Ovary (tissue), 7 donors: ENCODE measurements at regions not wholly inside any gene's neighbourhood (a gene's known extent, or its start where the extent isn't known, plus 50 kb on each side); places are given as distances from the start of the nearest gene placed in this dataset.

Experiments
- DNase-seq, 5 donors: peaks; one replicate each; pipeline ENCODE4 v3.0.0-alpha.2; 2019 to 2020
- H3K27ac ChIP-seq, 2 donors: fragments of 200-600 bp; one replicate each; pipeline versions ENCODE4 v1.5.1 to v1.8.0; 2019 to 2022
- H3K27me3 ChIP-seq: fragments of 200-600 bp; one replicate; pipeline ENCODE4 v1.8.0; 2022
- H3K36me3 ChIP-seq: fragments of 200-600 bp; sonication (generic); one replicate; pipeline ENCODE4 v1.5.1; 2019
- H3K4me1 ChIP-seq: one replicate; pipeline ENCODE4 v1.8.1; 2013; ENCODE audit warnings: mild to moderate bottlenecking, moderate library complexity; ENCODE audit not compliant: insufficient read depth
- H3K4me3 ChIP-seq: fragments of 200-600 bp; sonication (generic); one replicate; pipeline ENCODE4 v1.5.1; 2017
- H3K9me3 ChIP-seq, 2 donors: fragments of 200-600 bp in 1 of 2; sonication (generic) in 1 of 2; one replicate each; pipeline versions ENCODE4 v1.5.1 to v1.8.1; 2013 to 2019; ENCODE audit warnings: mild to moderate bottlenecking in 1 of 2, moderate library complexity in 1 of 2
- CTCF ChIP-seq, 3 donors: fragments of 450-650 bp in 2 of 3; fragments of 200-600 bp in 1 of 3; IDR thresholded peaks; one replicate each; pipeline versions ENCODE4 v1.5.1 to v1.8.0; 2016 to 2022; ENCODE audit warnings: antibody characterized with exemption in 3 of 3, mild to moderate bottlenecking in 1 of 3
- EP300 ChIP-seq: sonication (generic); formaldehyde crosslinking; IDR thresholded peaks from one replicate; pipeline ENCODE4 v1.6.1; 2017; ENCODE audit warnings: antibody characterized with exemption
- POLR2A ChIP-seq: fragments of 450-650 bp; IDR thresholded peaks from one replicate; pipeline ENCODE4 v1.6.1; 2017; ENCODE audit warnings: antibody characterized with exemption, mild to moderate bottlenecking, moderate library complexity
- WGBS, 3 donors: extraction: QIAGEN DNeasy Blood & Tissue Kit in 1 of 3; methylation state at CpG; one replicate each; pipeline versions ENCODE4 v1.1.5 to v1.1.7; 2013 to 2017; 5-methylcytosine and 5-hydroxymethylcytosine counted together
- intact Hi-C, 4 donors: fragments of 100-400 bp; cut with DNase I; formaldehyde crosslinking; loops; one replicate each; pipeline versions ENCODE4 v1.11.0 to v1.15.1; 2022 to 2023
- donor health status: DM: no; HTN: no; CAD: no; lungs with moderate emphysema.
- donor health status: DM: no; HTN: no; CAD: no.
- donor health status: Bipolar disorder and iron deficiency.
- donor health status: DM: no; HTN: no; CAD: no.
- donor health status: DM: yes; HTN: yes; CAD: no.

DNA sequence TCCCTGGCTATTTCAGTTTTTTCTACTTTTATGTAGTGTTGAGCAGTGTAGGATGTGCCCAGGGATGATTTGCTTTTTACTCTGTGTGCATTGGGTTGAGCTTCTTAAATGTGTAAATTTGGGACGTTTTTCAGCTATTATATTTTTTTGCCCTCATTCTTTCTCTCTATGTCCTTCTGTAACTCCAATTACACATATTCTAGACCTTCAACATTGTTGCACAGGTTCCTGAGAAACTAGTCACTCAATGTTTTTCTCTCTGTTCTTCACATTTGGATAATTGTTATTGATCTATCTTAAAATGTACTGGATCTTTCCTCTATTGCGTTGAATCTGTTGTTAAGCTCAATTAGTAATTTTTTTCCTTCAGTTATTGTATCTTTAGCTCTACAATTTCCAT is 162.7 kb upstream of the TCF21 start:
- no peak for DNase-seq
- TF ChIP-seq EP300 = no peak
- TF ChIP-seq CTCF (IDR thresholded peaks at IDR 0.05) = no peak
- TF ChIP-seq POLR2A = no peak
- H3K27me3 ChIP-seq = no peaks in the 10 kb centered on the region
- no peaks in the 10 kb centered on the region for H3K36me3 ChIP-seq
- intact Hi-C loops = no loop called here
- H3K27ac ChIP-seq = no peak overlapping the region
- H3K9me3 ChIP-seq = no peaks in the 10 kb centered on the region
- 94 to 95% (median 95%) methylated on average over 2 of the region's 2 CpGs for WGBS, 3 donors
- H3K4me3 ChIP-seq = no peak overlapping the region
- H3K4me1 ChIP-seq = no peaks in the 10 kb centered on the region

DNA sequence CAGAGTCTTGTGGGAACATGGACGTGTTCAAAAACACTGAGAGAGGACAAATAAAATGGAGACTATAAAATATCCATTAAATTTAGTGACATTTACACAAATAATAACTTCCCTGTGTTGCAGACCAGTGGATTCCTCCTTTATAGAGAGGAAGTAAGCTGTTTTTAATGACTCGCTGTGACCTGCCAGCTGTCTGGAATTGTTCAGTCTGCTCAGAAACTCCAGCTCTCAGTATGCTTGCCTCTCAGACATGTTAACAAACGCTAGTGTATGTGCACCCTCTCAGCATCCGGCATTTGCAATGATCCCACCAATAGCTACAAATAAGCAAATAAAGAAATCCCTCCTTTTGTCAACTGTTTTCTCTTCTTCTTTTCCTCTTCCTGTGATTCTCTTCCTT is 158.0 kb upstream of the TCF21 start:
- Histone ChIP-seq H3K9me3 (no peaks in the 10 kb centered on the region), H3K27ac (no peak overlapping the region), H3K4me3 (no peak overlapping the region), H3K4me1 (no peaks in the 10 kb centered on the region), H3K36me3 (no peaks in the 10 kb centered on the region), H3K27me3 (no peaks in the 10 kb centered on the region)
- 21 to 39% (median 35%) methylated on average over 4 of the region's 4 CpGs for WGBS, 3 donors
- DNase-seq = no peak
- intact Hi-C loops = no loop called here
- no peak for TF ChIP-seq EP300
- TF ChIP-seq CTCF (IDR thresholded peaks at IDR 0.05) = no peak
- TF ChIP-seq POLR2A = no peak

GRCh38 chr6:133740218-133740617 is 148.7 kb upstream of the TCF21 start:
- no peaks in the 10 kb centered on the region for H3K27me3 ChIP-seq
- no peaks in the 10 kb centered on the region for H3K9me3 ChIP-seq
- peaks cover 1% of the 10 kb centered on the region for H3K4me1 ChIP-seq
- WGBS, 3 donors = 82 to 93% (median 91%) methylated on average over 5 of the region's 5 CpGs
- no peak for TF ChIP-seq POLR2A
- no peak for TF ChIP-seq CTCF (IDR thresholded peaks at IDR 0.05)
- TF ChIP-seq EP300 = no peak
- no peak for DNase-seq
- H3K4me3 ChIP-seq = no peak overlapping the region
- no peaks in the 10 kb centered on the region for H3K36me3 ChIP-seq
- no peak overlapping the region for H3K27ac ChIP-seq
- intact Hi-C loops = no loop called here

DNA sequence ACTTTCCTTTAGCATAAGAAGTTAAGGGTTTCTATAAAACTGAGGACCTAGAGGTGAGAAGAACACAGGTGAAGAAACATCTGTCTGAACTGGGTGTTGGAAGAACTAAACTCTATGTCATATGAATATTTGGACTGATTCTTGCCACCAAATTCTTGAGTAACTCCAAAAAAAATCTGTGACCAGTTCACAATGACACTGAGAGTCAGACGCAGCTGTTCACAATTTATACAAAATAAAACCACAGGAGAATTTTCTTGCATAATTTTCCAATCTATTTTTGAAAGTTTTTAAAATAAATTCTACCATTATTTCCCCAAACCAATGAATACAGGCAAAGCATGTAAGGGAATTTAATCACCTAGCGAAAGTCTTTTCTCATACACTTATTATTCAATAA is 148.1 kb upstream of the TCF21 start:
- intact Hi-C loops = no loop called here

More for the DNA sequence above, 148.1 kb upstream of the TCF21 start:
- Histone ChIP-seq H3K36me3 (no peaks in the 10 kb centered on the region), H3K9me3 (no peaks in the 10 kb centered on the region), H3K27me3 (no peaks in the 10 kb centered on the region), H3K4me1 (peaks cover 1% of the 10 kb centered on the region), H3K27ac (no peak overlapping the region), H3K4me3 (no peak overlapping the region)
- no peak for DNase-seq
- TF ChIP-seq POLR2A (no peak), CTCF (IDR thresholded peaks at IDR 0.05) (no peak), EP300 (no peak)
- 83 to 89% (median 88%) methylated on average over 2 of the region's 2 CpGs for WGBS, 3 donors
